Neural progenitor cell (in vitro differentiated cells): ENCODE measurements at regions not wholly inside any gene's neighbourhood (a gene's known extent, or its start where the extent isn't known, plus 50 kb on each side); places are given as distances from the start of the nearest gene placed in this dataset.

Source experiments
- DNase-seq: peaks from one replicate; pipeline ENCODE4 v3.0.0-alpha.2; 2016; ENCODE audit warnings: low spot score
- H2AFZ ChIP-seq: fragments of 200-600 bp; sonication (generic); replicated peaks from 2 replicates; pipeline ENCODE4 v1.6.1; 2016; ENCODE audit warnings: antibody characterized with exemption
- H3F3A ChIP-seq: fragments of 200-600 bp; sonication (generic); 2 replicates; pipeline ENCODE4 v1.6.1; 2016; ENCODE audit warnings: antibody characterized with exemption, low read depth
- H3K27ac ChIP-seq: fragments of 200-600 bp; sonication (generic); 2 replicates; pipeline ENCODE4 v1.5.1; 2016; ENCODE audit warnings: mild to moderate bottlenecking
- H3K27me3 ChIP-seq: fragments of 200-600 bp; sonication (generic); 2 replicates; pipeline ENCODE4 v1.6.1; 2016; ENCODE audit warnings: mild to moderate bottlenecking, moderate library complexity
- H3K36me3 ChIP-seq: fragments of 200-600 bp; sonication (generic); 2 replicates; pipeline ENCODE4 v1.5.1; 2016
- H3K4me1 ChIP-seq: fragments of 200-600 bp; sonication (generic); 2 replicates; pipeline ENCODE4 v1.6.1; 2016; ENCODE audit warnings: mixed run types
- H3K4me2 ChIP-seq: fragments of 200-600 bp; sonication (generic); 2 replicates; pipeline ENCODE4 v1.6.1; 2016
- H3K4me3 ChIP-seq: fragments of 200-600 bp; sonication (generic); 2 replicates; pipeline ENCODE4 v1.5.1; 2016
- H3K79me2 ChIP-seq: fragments of 200-600 bp; sonication (generic); 2 replicates; pipeline ENCODE4 v1.6.1; 2016; ENCODE audit warnings: low read depth
- H3K9ac ChIP-seq: fragments of 200-600 bp; sonication (generic); 2 replicates; pipeline ENCODE4 v1.6.1; 2016
- H3K9me3 ChIP-seq: fragments of 200-600 bp; sonication (generic); 2 replicates; pipeline ENCODE4 v1.5.1; 2016; ENCODE audit warnings: low read depth
- H4K20me1 ChIP-seq: fragments of 200-600 bp; sonication (generic); 2 replicates; pipeline ENCODE4 v1.6.1; 2016; ENCODE audit warnings: low read depth
- H3K27ac Mint-ChIP-seq: 3 replicates; pipeline ENCODE4 v1.8.0; 2021; ENCODE audit warnings: mixed read lengths
- H3K27me3 Mint-ChIP-seq: 2 replicates; pipeline ENCODE4 v1.8.0; 2022; ENCODE audit warnings: low read depth, mild to moderate bottlenecking, inconsistent platforms, moderate library complexity, mixed read lengths; ENCODE audit not compliant: insufficient read depth
- H3K36me3 Mint-ChIP-seq: 3 replicates; pipeline ENCODE4 v1.8.0; 2021; ENCODE audit warnings: mixed read lengths
- H3K4me1 Mint-ChIP-seq: 3 replicates; pipeline ENCODE4 v1.8.0; 2021; ENCODE audit warnings: mixed read lengths
- H3K4me3 Mint-ChIP-seq: 3 replicates; pipeline ENCODE4 v1.8.0; 2021; ENCODE audit warnings: mild to moderate bottlenecking, moderate library complexity, mixed read lengths
- H3K9me3 Mint-ChIP-seq: 3 replicates; pipeline ENCODE4 v1.8.0; 2020; ENCODE audit warnings: mixed read lengths
- CTCF ChIP-seq: fragments of 200-600 bp; sonication (generic); IDR thresholded peaks from 2 replicates; pipeline ENCODE4 v1.5.1; 2017; ENCODE audit warnings: antibody characterized with exemption, mild to moderate bottlenecking
- EZH2 ChIP-seq: fragments of 200-600 bp; sonication (generic); IDR thresholded peaks from 2 replicates; pipeline ENCODE4 v1.6.1; 2017; ENCODE audit warnings: antibody characterized with exemption, mild to moderate bottlenecking, moderate library complexity
- EZH2phosphoT487 ChIP-seq: fragments of 200-600 bp; sonication (generic); IDR thresholded peaks from 2 replicates; pipeline ENCODE4 v1.6.1; 2017; ENCODE audit warnings: antibody characterized with exemption

- Histone ChIP-seq H3K27ac (no peak overlapping the region), H3K9me3 (no peaks in the 10 kb centered on the region), H3K9ac (no peak overlapping the region), H3K4me1 (no peaks in the 10 kb centered on the region), H3K27me3 (no peaks in the 10 kb centered on the region), H3K4me2 (no peak overlapping the region), H2AFZ (no peak overlapping the region), H3F3A (no peaks in the 10 kb centered on the region), H3K4me3 (no peak overlapping the region), H3K79me2 (no peaks in the 10 kb centered on the region), H3K36me3 (no peaks in the 10 kb centered on the region), H4K20me1 (no peaks in the 10 kb centered on the region)
- Mint-ChIP-seq H3K27ac (no peak overlapping the region), H3K27me3 (peaks cover 15% of the 10 kb centered on the region), H3K9me3 (no peaks in the 10 kb centered on the region), H3K4me3 (no peak overlapping the region), H3K36me3 (no peaks in the 10 kb centered on the region), H3K4me1 (peaks cover 17% of the 10 kb centered on the region)
- TF ChIP-seq CTCF (no peak), EZH2 (no peak), EZH2phosphoT487 (no peak)
- no peak for DNase-seq
Measured at GRCh38 chr10:47082055-47082784, 171.0 kb downstream of the PTPN20 start.

- Mint-ChIP-seq H3K27me3 (peaks cover 15% of the 10 kb centered on the region), H3K27ac (no peak overlapping the region), H3K36me3 (no peaks in the 10 kb centered on the region), H3K4me1 (peaks cover 27% of the 10 kb centered on the region), H3K4me3 (no peak overlapping the region), H3K9me3 (peaks cover 18% of the 10 kb centered on the region)
- DNase-seq = no peak
- no peak overlapping the region for H3K27ac ChIP-seq
- no peaks in the 10 kb centered on the region for H3F3A ChIP-seq
- no peak for TF ChIP-seq EZH2
- no peak for TF ChIP-seq CTCF
- TF ChIP-seq EZH2phosphoT487 = no peak
- H3K9me3 ChIP-seq = no peaks in the 10 kb centered on the region
- no peak overlapping the region for H3K9ac ChIP-seq
- H3K36me3 ChIP-seq = no peaks in the 10 kb centered on the region
- no peaks in the 10 kb centered on the region for H3K27me3 ChIP-seq
- H2AFZ ChIP-seq = no peak overlapping the region
- H3K79me2 ChIP-seq = no peaks in the 10 kb centered on the region
- no peaks in the 10 kb centered on the region for H4K20me1 ChIP-seq
- no peak overlapping the region for H3K4me2 ChIP-seq
- H3K4me3 ChIP-seq = no peak overlapping the region
- H3K4me1 ChIP-seq = peaks cover 7% of the 10 kb centered on the region
Measured at GRCh38 chr10:47087667-47088066, 176.4 kb downstream of the PTPN20 start.

- Histone ChIP-seq H3K4me3 (no peak overlapping the region), H3K9ac (no peak overlapping the region), H3K27me3 (no peaks in the 10 kb centered on the region), H3K79me2 (no peaks in the 10 kb centered on the region), H4K20me1 (no peaks in the 10 kb centered on the region), H3K27ac (no peak overlapping the region), H2AFZ (no peak overlapping the region), H3K4me1 (peaks cover 7% of the 10 kb centered on the region), H3K4me2 (no peak overlapping the region), H3K9me3 (no peaks in the 10 kb centered on the region), H3K36me3 (no peaks in the 10 kb centered on the region), H3F3A (no peaks in the 10 kb centered on the region)
- Mint-ChIP-seq H3K36me3 (no peaks in the 10 kb centered on the region), H3K4me1 (peaks cover 31% of the 10 kb centered on the region), H3K27me3 (peaks cover 15% of the 10 kb centered on the region), H3K9me3 (peaks cover 18% of the 10 kb centered on the region), H3K4me3 (no peak overlapping the region), H3K27ac (no peak overlapping the region)
- no peak for DNase-seq
- TF ChIP-seq EZH2 (no peak), CTCF (no peak), EZH2phosphoT487 (no peak)
Measured at GRCh38 chr10:47088656-47089354, 177.6 kb downstream of the PTPN20 start.
